Subcutaneous abdominal adipose tissue (tissue), 5 donors: ENCODE measurements at regions not wholly inside any gene's neighbourhood (a gene's known extent, or its start where the extent isn't known, plus 50 kb on each side); places are given as distances from the start of the nearest gene placed in this dataset.

Source experiments
- H3K27ac ChIP-seq: one replicate; pipeline ENCODE4 v1.7.0; 2013; ENCODE audit warnings: low read depth, mild to moderate bottlenecking, inconsistent platforms, low read length, moderate library complexity
- H3K27me3 ChIP-seq, 5 donors: one replicate each; pipeline ENCODE4 v1.7.0; 2013; ENCODE audit warnings: low read length in 5 of 5, inconsistent platforms in 1 of 5; ENCODE audit not compliant: control insufficient read depth in 5 of 5, insufficient read depth in 4 of 5
- H3K36me3 ChIP-seq, 5 donors: one replicate each; pipeline ENCODE4 v1.7.0; 2013; ENCODE audit warnings: low read length in 5 of 5; ENCODE audit not compliant: control insufficient read depth in 5 of 5, insufficient read depth in 5 of 5
- H3K4me1 ChIP-seq, 5 donors: one replicate each; pipeline ENCODE4 v1.7.0; 2013; ENCODE audit warnings: low read length in 5 of 5, mild to moderate bottlenecking in 3 of 5, moderate library complexity in 1 of 5; ENCODE audit not compliant: control insufficient read depth in 5 of 5, insufficient read depth in 5 of 5
- H3K4me3 ChIP-seq, 5 donors: one replicate each; pipeline ENCODE4 v1.7.0; 2013; ENCODE audit warnings: low read length in 5 of 5, low read depth in 1 of 5
- H3K9ac ChIP-seq, 5 donors: one replicate each; pipeline ENCODE4 v1.7.0; 2013; ENCODE audit warnings: low read length in 5 of 5, mild to moderate bottlenecking in 4 of 5, moderate library complexity in 3 of 5
- H3K9me3 ChIP-seq, 5 donors: one replicate each; pipeline ENCODE4 v1.7.0; 2013; ENCODE audit warnings: low read length in 5 of 5; ENCODE audit not compliant: control insufficient read depth in 5 of 5
- donor health status: healthy.
- donor health status: healthy.
- donor health status: healthy.
- donor health status: healthy.
- donor health status: healthy.

DNA sequence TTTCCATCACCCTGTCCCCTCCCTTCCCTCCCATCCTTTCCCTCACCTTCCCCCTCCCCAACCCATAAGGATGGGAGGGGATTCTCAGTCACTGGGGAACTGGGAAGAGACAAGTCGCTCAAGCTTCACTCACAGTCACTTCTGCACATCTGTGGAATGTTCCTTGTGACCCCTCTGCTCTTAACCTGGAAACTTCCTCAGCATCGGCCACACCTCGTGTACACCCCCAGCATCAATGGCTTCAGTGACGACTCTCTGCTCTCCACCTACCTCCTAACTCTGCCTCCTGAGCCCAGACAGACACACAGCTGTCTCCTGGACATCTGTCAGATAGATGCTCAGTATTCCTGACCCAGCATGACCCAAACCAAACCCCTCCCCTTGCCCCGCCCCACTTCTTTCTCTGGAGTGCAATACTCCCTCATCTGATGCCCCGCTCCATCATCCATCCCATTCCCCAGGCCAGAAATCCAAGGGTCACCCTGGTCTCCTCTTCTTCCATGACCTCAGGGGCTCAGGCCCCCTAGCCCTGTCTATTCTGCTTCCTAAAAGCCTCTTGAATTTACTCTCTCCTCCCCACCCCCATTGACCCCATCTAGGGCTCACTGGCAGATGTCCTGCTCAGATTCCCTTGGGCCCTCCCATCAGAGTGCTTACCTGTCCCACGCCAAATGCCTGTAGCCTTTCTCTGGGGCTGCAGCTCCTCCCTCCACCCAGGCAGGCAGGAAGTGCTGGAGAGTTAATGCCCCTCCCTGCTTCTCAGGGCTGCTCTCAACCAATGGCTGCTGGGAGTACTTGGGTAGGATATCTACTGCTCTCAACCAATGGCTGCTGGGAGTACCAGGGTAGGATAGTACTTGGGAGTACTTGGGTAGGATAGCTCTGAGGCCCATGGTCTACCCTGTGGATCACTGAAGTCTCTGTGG lies 83.1 kb upstream of the CSF3R start:
- Histone ChIP-seq H3K9ac (no peak overlapping the region), H3K4me3 (no peak overlapping the region), H3K27ac (no peak overlapping the region), H3K4me1 (no peaks in the 10 kb centered on the region), H3K36me3 (no peaks in the 10 kb centered on the region), H3K9me3 (no peaks in the 10 kb centered on the region), H3K27me3 (peaks cover 3 to 14% (median 7%) of the 10 kb centered on the region in 5 donors)

- Histone ChIP-seq H3K4me1 (no peaks in the 10 kb centered on the region), H3K27ac (no peak overlapping the region), H3K27me3 (peaks cover 6 to 18% (median 13%) of the 10 kb centered on the region in 5 donors), H3K9me3 (no peaks in the 10 kb centered on the region), H3K4me3 (no peak overlapping the region), H3K9ac (no peak overlapping the region), H3K36me3 (no peaks in the 10 kb centered on the region)
These were observed 79.5 kb upstream of the CSF3R start for GRCh38 chr1:36562181-36562685.

- H3K27me3 ChIP-seq = peaks cover 5 to 17% (median 14%) of the 10 kb centered on the region in 5 donors
- no peak overlapping the region for H3K9ac ChIP-seq
- no peak overlapping the region for H3K4me3 ChIP-seq
- H3K4me1 ChIP-seq = no peaks in the 10 kb centered on the region
- H3K9me3 ChIP-seq = no peaks in the 10 kb centered on the region
- no peak overlapping the region for H3K27ac ChIP-seq
- no peaks in the 10 kb centered on the region for H3K36me3 ChIP-seq
These were observed 78.6 kb upstream of the CSF3R start for GRCh38 chr1:36561361-36561724.

GRCh38 chr1:36560621-36561360 lies 78.1 kb upstream of the CSF3R start:
- Histone ChIP-seq H3K4me3 (no peak overlapping the region), H3K27ac (no peak overlapping the region), H3K27me3 (peaks cover 3 to 13% (median 11%) of the 10 kb centered on the region in 5 donors), H3K4me1 (no peaks in the 10 kb centered on the region), H3K9ac (no peak overlapping the region), H3K36me3 (no peaks in the 10 kb centered on the region), H3K9me3 (no peaks in the 10 kb centered on the region)

- H3K9ac ChIP-seq = no peak overlapping the region
- H3K9me3 ChIP-seq = no peaks in the 10 kb centered on the region
- H3K27ac ChIP-seq = no peak overlapping the region
- no peaks in the 10 kb centered on the region for H3K4me1 ChIP-seq
- no peak overlapping the region for H3K4me3 ChIP-seq
- H3K27me3 ChIP-seq = peaks cover 0 to 16% (median 13%) of the 10 kb centered on the region in 5 donors
- no peaks in the 10 kb centered on the region for H3K36me3 ChIP-seq
These were observed 77.5 kb upstream of the CSF3R start for GRCh38 chr1:36560177-36560576.

DNA sequence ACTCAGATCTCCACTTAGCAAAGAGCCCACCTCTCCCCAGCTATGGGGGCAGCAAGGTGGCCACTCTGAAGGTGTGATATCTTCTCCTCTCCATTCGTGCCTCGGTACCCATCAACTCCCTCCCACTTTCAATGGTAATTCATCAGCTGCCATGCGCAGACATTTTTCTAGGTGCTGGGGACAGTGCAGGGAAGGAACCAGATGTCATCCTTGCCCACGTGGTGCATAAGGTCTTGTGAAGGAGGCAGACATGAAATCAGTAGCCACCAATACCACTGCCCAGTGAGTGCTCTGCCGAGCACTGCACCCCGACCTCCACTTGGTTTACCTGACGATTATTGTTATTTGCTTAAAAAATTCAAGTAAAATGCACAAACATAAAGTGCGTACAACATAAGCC lies 76.3 kb upstream of the CSF3R start:
- H3K4me3 ChIP-seq = no peak overlapping the region
- no peaks in the 10 kb centered on the region for H3K9me3 ChIP-seq
- no peak overlapping the region for H3K9ac ChIP-seq
- H3K36me3 ChIP-seq = no peaks in the 10 kb centered on the region
- peaks cover 5 to 24% (median 18%) of the 10 kb centered on the region in 5 donors for H3K27me3 ChIP-seq
- H3K4me1 ChIP-seq = no peaks in the 10 kb centered on the region
- H3K27ac ChIP-seq = no peak overlapping the region

- H3K27me3 ChIP-seq = peaks cover 15 to 35% (median 31%) of the 10 kb centered on the region in 5 donors
- H3K4me3 ChIP-seq = no peak overlapping the region
- H3K9ac ChIP-seq = no peak overlapping the region
- no peaks in the 10 kb centered on the region for H3K36me3 ChIP-seq
- no peaks in the 10 kb centered on the region for H3K4me1 ChIP-seq
- H3K27ac ChIP-seq = no peak overlapping the region
- no peaks in the 10 kb centered on the region for H3K9me3 ChIP-seq
These were observed 74.6 kb upstream of the CSF3R start for GRCh38 chr1:36557041-36558000.

GRCh38 chr1:36555041-36555440 lies 72.3 kb upstream of the CSF3R start:
- Histone ChIP-seq H3K4me1 (no peaks in the 10 kb centered on the region), H3K27me3 (peaks cover 15 to 31% (median 29%) of the 10 kb centered on the region in 5 donors), H3K9ac (no peak overlapping the region), H3K9me3 (no peaks in the 10 kb centered on the region), H3K36me3 (no peaks in the 10 kb centered on the region), H3K4me3 (no peak overlapping the region), H3K27ac (no peak overlapping the region)

DNA sequence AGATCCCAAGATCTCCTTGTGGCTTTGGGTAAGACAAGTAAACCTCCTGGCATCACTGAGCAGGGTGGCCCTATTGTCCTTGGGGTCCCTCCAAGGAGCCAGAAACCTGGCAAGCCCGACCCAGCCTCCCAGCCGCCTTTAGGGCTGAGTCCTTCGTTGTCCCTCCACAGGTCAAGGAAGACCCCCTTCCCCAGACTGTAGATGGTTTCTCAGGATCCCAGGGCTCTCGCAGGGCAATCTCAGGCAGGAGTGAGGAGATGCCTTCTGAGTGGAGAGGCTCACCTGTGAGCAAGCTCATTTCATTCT lies 71.6 kb upstream of the CSF3R start:
- Histone ChIP-seq H3K9ac (no peak overlapping the region), H3K27ac (no peak overlapping the region), H3K4me1 (no peaks in the 10 kb centered on the region), H3K27me3 (peaks cover 15 to 31% (median 27%) of the 10 kb centered on the region in 5 donors), H3K9me3 (no peaks in the 10 kb centered on the region), H3K4me3 (no peak overlapping the region), H3K36me3 (no peaks in the 10 kb centered on the region)
